ENCODE measurements at regions not wholly inside any gene's neighbourhood (a gene's known extent, or its start where the extent isn't known, plus 50 kb on each side); places are given as distances from the start of the nearest gene placed in this dataset.
"Not testable (repeated sequence)": the region's sequence is repeated elsewhere in the genome, so short reads cannot be mapped to it uniquely, and the experiment has no call there.

GRCh38 chr13:105848494-105848893 is 687.0 kb downstream of the EFNB2 start:
- DNase-seq (ENCODE audit: low read depth in 2 of 2) = no peak

GRCh38 chr13:105847527-105848291 is 687.8 kb downstream of the EFNB2 start:
- DNase-seq (ENCODE audit: low read depth in 2 of 2) = no peak

DNA sequence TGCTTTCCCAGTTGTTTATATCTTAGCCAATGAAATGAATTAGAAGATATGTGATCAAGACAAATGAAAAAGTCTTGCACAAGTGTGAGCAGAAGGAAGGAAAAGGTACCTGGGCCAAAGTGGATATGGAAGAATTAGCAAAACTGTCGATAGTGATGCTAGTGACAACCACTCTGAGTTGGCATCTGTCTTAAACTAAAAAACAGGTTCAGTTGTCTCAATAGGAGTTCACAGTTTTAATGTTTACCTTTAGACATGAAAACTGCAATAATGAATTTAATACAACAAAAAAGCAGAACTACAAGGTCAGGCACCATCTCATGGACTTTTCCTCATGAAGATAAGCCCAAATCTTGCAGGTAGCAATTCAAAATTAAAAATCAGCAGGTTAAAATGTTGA is 688.5 kb downstream of the EFNB2 start:
- no peak for DNase-seq (ENCODE audit: low read depth in 2 of 2)

- DNase-seq (ENCODE audit: low read depth in 2 of 2) = no peak
Measured at GRCh38 chr13:105841286-105841685, 694.2 kb downstream of the EFNB2 start.

- DNase-seq (ENCODE audit: low read depth in 2 of 2) = no peak
Measured at GRCh38 chr13:105838231-105838630, 697.2 kb downstream of the EFNB2 start.

DNA sequence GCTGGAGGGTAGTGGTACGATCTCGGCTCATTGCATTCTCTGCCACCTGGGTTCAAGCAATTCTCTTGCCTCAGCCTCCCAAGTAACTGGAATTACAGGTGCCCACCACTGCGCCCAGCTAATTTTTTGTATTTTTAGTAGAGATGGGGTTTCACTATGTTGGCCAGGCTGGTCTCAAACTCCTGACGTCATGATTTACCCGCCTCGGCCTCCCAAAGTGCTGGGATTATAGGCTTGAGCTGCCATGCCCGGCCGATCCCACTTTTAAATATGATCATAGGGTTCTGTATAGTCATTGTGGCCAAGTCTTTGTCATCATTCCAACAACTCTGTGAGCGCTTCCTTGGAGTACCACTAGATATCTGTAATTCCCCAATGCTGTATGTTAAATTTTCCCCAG is 698.2 kb downstream of the EFNB2 start:
- not testable (repeated sequence) for DNase-seq (ENCODE audit: low read depth in 2 of 2)

DNA sequence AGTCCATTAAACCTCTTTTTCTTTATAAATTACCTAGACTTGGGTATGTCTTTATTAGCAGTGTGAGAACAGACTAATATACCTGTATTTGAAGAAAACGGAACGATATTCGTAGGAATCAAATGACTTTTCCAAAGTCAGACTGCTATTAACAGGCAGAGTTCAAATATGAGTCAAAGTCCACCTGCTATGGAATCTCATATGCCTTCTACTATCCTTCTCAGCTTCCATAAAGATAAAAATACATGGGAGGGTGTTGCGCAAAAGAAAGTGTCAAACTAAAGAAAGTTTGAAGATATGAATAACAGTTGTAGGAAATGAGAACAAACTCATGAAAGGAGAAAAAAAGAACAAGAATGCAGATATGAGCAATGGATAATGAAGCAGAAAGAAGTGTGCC is 704.6 kb downstream of the EFNB2 start:
- no peak for DNase-seq (ENCODE audit: low read depth in 2 of 2)

DNA sequence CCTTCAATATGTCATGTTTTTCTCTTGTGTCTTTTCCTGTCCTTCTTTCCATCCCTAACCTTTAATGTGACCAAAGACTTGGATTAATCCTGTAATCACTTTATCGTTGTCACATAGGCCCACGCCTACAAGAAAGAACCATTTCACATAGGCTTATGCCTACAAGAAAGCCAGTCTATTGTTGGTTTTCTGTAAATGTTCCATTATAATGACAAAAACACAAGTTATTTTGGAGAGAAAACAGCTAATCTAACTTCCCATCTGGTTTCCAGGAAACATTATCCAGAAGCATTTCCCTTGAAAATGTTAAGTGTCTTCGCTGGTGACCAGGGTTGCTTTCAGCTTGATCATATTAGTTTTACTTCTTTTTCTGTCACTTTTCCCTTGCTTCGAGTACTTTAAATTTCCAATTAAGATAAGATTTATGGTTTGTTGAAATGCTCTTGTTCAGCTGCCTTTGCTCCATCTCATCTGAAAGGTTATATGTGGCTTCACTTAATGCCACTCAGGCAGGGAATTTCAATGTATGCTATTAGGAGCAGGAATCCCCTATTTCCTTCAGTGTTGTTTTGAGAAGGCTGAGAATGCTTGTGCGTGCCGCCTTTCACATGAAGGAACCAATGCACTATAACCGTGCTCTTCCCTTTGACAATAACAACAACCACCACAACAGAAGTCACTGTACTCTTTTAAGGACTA is 708.2 kb downstream of the EFNB2 start:
- no peak for DNase-seq (ENCODE audit: low read depth in 2 of 2)

- DNase-seq (ENCODE audit: low read depth in 2 of 2) = no peak
Measured at GRCh38 chr13:105825071-105825470, 710.4 kb downstream of the EFNB2 start.

DNA sequence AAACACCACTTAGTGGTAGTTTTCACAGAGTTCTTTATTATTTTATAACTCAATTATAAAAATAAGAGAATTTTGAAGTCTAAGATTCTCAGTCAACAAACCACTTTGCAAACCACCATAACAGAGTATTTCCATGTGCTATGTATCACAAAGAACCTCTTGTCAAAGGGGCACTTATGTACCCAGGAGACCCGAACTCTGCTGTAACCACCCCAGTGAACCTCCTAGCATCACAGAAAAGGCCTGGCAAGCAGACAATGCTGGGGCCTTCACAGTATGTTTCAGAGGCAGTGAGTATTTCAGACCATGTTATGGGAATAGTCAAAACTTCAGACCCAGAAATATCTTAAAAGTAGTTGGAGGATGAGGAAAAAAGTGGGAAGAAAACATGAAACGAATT is 714.1 kb downstream of the EFNB2 start:
- no peak for DNase-seq (ENCODE audit: low read depth in 2 of 2)

DNA sequence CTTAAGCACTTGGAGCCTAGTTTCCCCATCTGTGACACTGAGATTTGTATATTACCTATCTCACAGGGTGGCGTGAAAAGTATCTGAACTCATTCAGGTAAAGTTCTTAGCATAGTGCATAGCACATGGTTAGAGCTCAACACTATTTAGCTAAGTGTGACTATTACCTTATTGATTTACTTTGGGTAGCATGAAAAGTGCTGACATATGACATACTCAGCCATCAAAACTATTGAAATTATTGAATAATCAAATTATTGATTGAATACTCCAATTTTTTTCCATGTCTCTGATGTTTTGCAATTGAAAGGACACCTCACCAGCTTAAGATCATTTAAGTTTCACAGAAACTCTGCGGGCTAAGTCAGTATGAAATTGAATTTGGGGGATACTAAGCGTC is 715.0 kb downstream of the EFNB2 start:
- DNase-seq (ENCODE audit: low read depth in 2 of 2) = no peak

DNA sequence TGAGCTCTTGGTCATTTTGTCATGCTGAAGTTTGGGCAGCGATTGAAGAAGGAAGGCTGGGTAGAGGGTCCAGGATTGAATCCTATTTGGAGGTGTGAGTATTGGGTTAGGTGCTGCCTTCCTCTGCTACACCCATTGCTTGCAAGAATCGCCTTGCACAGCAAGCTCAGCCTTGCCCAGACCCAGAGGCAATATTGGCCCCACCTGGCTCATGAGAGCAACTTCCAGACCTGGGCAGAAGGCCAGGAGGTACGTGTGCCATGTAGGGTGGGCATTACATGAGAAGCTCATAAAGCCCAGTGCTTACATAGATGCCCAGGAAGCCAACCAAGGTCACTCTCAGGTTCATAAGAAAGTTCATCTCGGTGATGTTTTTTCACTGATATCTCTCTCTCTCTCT is 718.0 kb downstream of the EFNB2 start:
- DNase-seq (ENCODE audit: low read depth in 2 of 2) = no peak

DNA sequence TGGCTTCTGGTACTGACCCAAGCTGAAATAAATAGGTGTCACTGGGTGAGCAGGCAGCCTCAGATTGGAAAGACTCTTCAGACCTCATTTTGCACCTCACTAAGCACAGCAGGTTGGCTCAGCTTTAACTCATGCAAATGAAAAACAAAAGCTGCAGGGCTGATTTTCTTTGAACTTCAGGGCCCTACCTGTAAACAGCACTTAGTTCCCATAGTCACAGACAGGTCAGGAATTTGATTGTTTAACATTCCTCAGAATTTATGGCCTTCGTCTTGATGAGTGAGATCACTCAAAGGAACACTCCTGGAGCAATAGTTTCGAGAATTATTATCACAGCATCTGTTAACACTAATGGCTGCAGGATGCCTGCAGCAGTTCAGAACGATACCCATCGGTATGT is 718.5 kb downstream of the EFNB2 start:
- no peak for DNase-seq (ENCODE audit: low read depth in 2 of 2)

DNA sequence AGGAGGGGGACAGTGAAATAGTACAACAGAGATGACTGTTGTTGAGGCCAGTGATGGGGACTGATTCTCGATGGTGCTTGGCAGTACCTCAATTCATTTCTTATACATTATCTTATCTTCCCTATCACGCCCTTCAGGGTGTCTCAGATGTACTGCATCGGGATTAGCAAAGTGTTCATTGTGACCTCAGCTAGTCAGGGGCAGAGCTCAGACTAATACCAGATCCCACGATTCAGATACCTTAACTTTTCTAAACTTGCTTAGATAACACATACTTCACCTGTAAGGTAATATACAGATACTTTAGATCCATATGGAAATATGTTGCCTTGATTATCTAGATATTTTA is 720.6 kb downstream of the EFNB2 start:
- no peak for DNase-seq (ENCODE audit: low read depth in 2 of 2)

DNA sequence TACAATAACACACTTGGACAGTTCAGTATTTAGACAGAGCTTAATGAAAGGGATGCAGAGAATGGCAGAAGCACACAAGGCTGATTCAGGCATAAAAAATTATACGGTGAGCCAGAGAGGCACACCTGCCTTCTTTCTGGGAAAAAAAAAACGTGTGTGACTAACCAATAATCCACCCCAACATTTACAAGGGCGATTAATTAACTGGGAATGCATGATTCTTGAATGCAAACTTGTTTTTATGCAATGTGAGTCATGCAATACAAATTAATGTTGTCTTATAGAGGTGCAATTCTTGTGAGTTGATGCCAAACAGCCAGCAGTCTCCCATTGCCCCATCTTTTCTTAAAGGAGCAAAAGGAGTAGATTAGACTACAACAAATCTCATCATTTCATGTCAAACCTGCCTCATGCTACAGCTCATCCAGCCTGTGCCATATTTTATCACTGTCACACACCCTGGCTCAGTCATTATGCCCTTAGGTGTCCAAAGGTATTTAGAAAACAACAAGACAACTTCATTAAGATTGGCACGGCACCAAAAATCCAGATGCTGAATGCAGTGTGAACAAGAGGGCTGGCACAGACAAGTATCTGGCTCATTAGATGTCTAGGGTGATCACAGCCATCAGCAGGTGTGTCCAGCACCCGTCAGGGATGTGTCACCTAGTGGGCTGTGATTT is 721.1 kb downstream of the EFNB2 start:
- no peak for DNase-seq (ENCODE audit: low read depth in 2 of 2)

GRCh38 chr13:105806628-105806920 is 728.9 kb downstream of the EFNB2 start:
- DNase-seq (ENCODE audit: low read depth in 2 of 2) = no peak

GRCh38 chr13:105805892-105806627 is 729.4 kb downstream of the EFNB2 start:
- DNase-seq (ENCODE audit: low read depth in 2 of 2) = no peak

DNA sequence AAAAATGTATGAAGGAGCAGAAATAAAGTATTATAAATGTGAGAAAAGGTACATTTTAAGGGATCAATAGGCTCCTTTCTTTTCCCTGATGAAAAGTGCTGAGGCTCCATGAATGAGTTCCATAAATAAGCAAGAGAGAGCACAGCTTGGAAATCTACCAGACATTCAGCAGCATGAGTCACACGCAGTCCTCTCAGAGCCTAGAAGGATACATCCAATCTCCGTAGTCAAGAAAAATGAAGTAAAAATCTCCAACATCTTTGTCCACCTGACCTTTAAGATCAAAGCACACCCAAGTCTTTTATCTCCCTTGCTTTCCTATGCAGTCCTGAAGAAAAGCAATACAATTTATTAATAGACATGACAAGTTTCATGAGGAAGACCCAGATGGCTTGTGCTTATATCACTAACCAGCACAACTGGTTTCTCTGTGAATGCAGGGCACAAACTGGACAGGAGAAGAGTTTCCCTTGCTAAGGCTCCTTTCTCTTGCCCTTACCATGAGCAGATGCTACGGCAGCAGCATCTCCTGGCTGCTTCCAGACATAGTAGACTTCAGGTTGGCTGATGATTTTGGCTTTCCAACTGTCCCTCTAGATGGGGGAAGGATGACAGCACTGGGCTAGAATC is 730.8 kb downstream of the EFNB2 start:
- no peak for DNase-seq (ENCODE audit: low read depth in 2 of 2)

DNA sequence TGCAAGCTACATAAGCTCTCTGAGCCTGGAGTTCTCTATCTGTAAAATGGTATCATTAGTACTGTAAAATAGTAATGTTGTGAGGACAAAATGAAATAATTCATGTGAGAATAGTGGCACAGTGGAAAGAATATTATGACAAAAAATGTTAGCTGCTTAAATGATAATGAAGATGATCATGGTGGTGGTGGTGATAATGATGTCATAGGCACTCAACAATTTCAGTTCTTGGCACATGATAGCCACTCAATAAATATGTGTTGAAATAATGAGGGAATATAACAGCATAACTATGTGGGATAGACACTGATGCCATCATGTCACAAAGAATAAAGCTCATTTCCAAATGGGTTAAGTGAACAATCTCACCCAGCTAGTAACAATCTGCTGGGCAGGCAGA is 736.3 kb downstream of the EFNB2 start:
- no peak for DNase-seq (ENCODE audit: low read depth in 2 of 2)

DNA sequence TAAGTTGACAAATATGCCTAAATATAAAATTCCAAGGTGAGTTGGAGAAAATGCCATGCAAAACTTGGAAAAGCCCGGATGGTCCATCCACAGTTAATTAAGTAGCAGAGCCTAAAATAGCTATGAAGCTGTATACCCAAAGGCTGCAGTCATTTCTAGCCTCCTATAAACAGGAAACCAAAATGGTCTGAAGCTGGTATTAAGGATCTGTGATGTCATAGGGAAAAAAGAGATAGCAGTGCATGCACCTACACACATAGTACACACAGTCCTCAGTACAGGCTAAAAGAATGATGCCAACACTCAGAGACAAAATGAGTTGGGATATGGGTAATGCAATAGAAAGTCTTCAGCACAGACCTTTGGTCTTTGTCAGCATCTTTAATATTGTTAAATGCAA is 736.9 kb downstream of the EFNB2 start:
- DNase-seq (ENCODE audit: low read depth in 2 of 2) = no peak

- DNase-seq (ENCODE audit: low read depth in 2 of 2) = no peak
Measured at GRCh38 chr13:105796081-105796480, 739.4 kb downstream of the EFNB2 start.

DNA sequence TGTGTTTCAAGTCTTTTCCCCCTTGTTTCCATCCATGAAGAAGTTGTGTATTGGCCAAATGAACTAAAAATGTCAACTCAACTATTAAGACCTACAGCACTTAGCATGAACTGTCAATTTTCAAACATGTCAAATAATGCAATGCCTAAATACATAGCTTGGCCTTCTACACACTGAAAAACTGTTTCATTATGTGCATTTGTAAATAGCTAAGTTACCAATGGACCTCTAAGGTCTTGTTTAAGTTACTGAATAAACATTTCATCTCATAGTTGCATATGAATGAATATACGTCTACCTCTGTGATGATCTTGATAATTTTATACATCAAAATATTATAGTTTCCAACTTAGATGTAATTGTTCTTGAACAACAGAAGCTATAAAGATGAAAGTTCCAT is 744.5 kb downstream of the EFNB2 start:
- no peak for DNase-seq (ENCODE audit: low read depth in 2 of 2)
